Body of pancreas (tissue), 4 donors: ENCODE measurements at regions not wholly inside any gene's neighbourhood (a gene's known extent, or its start where the extent isn't known, plus 50 kb on each side); places are given as distances from the start of the nearest gene placed in this dataset.

Experiments used
- POLR2A ChIP-seq, 3 donors: fragments of 450-650 bp; IDR thresholded peaks; one replicate each; pipeline ENCODE4 v1.6.1; 2016; ENCODE audit warnings: antibody characterized with exemption in 3 of 3, mild to moderate bottlenecking in 2 of 3
- TF ChIP-seq, protein P1 (sequence below), 7 experiments: fragments of 450-650 bp in 4 of 7; fragments of 200-600 bp in 3 of 7; sonication (generic) in 3 of 7; IDR thresholded peaks; one replicate each; pipeline ENCODE4 v1.5.1; 2016 to 2019; ENCODE audit warnings: antibody characterized with exemption in 7 of 7

DNA sequence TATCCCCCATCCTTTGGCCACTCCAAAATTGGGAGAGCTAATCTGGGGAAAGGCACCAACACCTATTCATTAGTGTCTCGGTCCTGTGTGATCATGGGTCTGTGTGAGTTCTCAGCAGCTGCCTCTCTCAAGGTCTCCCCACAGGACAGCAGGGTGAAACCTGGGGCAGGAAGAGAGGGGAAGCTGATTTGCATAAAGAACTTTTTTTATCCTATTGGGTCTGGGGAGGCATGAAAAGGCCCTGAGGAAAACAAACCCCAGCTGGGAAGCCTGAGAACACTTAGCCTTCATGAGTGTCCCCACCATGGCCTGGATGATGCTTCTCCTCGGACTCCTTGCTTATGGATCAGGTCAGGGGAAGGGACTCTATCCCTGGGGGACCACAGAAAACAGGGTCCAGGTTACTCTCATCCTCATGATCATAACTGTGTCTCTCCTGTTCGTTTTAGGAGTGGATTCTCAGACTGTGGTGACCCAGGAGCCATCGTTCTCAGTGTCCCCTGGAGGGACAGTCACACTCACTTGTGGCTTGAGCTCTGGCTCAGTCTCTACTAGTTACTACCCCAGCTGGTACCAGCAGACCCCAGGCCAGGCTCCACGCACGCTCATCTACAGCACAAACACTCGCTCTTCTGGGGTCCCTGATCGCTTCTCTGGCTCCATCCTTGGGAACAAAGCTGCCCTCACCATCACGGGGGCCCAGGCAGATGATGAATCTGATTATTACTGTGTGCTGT lies 116.0 kb upstream of the TOP3B start:
- TF ChIP-seq, protein P1, sequence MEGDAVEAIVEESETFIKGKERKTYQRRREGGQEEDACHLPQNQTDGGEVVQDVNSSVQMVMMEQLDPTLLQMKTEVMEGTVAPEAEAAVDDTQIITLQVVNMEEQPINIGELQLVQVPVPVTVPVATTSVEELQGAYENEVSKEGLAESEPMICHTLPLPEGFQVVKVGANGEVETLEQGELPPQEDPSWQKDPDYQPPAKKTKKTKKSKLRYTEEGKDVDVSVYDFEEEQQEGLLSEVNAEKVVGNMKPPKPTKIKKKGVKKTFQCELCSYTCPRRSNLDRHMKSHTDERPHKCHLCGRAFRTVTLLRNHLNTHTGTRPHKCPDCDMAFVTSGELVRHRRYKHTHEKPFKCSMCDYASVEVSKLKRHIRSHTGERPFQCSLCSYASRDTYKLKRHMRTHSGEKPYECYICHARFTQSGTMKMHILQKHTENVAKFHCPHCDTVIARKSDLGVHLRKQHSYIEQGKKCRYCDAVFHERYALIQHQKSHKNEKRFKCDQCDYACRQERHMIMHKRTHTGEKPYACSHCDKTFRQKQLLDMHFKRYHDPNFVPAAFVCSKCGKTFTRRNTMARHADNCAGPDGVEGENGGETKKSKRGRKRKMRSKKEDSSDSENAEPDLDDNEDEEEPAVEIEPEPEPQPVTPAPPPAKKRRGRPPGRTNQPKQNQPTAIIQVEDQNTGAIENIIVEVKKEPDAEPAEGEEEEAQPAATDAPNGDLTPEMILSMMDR (IDR thresholded peaks at IDR 0.05) = no peak
- no peak for TF ChIP-seq POLR2A (IDR thresholded peaks at IDR 0.05)
